ENCODE measurements at regions not wholly inside any gene's neighbourhood (a gene's known extent, or its start where the extent isn't known, plus 50 kb on each side); places are given as distances from the start of the nearest gene placed in this dataset.
A peak's percentile ranks its signal among the peaks of the same experiment; 100 is the strongest.

DNA sequence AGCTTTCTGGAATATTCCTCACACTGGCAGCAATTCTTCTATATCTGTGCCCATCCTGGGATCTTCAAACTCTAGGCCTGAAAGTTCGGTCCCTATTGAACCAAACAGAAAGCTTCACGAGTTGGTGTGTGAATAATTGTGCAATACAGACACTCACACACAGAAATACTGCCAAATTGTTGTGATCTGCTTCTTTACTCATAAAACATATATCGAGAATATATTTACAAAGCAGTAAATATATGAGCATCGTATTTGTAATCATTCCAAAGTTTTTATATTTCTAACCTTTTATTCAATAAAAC lies 56.6 kb upstream of the BEX4 start:
- intact Hi-C loops (cut with DNase I): loop anchor here (5.0 kb wide), 1 partner anchor 206 kb away; no protein-coding TSS in a partner anchor
- DNase-seq: no peak

DNA sequence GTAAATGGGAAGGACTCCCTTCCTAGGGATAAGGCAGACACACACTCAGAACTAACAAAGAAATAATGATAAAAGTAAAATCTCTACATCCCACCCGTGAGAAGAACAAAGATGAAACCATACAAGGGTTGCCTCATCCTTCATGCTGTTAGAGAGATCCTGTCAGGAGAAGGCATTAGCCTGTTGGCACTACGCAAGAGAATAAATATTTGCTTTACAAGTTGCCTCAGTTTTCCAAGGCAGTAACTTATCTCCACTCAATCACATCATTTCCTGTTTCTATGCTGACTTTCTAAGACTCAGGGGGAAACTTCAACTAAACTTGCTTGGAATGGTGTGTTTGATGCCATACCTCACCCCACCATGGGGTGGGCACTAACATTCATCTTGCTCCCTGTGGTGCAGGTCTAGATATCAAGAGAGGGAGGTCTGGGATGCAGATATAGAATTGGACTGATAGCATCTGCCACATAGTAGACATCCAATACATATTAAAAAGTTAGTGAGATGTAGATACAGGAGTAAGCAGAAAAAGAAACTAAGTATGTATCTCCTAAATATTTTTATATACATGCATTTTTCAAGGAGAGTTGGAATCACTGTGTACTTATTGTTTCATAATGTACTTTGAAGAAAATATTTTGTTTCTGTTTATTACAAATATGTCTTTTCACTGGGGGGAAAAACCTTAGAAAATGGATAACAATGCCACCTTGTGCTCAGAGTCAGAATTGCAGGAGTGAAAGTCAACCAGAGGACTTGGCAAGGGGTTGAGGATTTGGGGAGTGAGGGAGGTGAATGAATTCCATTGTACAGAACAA lies 57.2 kb upstream of the BEX4 start:
- intact Hi-C loops (cut with DNase I): loop anchor here (5.0 kb wide), 1 partner anchor 205 kb away; no protein-coding TSS in a partner anchor
- peak in 2 of 10 donors; percentile 4 to 27 for DNase-seq

DNA sequence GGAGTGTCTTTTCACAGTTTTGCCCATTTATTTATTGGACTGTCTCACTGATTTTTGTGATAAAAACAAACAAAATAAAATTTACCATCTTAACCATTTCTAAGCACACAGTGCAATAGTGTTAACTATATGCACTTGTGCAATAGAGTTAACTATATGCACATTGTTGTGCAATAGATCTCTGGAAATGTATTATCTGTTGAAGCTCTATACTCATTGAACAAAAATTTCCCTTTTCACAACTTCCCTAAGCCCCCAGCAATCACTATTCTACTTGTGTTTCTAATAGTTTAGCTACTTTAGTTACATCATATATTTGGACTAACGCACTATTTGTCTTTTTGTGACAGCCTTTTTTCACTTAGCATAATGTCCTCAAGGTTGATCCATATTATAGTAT lies 59.7 kb upstream of the BEX4 start:
- DNase-seq: no peak
- intact Hi-C loops (cut with DNase I): loop anchor here (5.0 kb wide), 1 partner anchor 203 kb away; no protein-coding TSS in a partner anchor

DNA sequence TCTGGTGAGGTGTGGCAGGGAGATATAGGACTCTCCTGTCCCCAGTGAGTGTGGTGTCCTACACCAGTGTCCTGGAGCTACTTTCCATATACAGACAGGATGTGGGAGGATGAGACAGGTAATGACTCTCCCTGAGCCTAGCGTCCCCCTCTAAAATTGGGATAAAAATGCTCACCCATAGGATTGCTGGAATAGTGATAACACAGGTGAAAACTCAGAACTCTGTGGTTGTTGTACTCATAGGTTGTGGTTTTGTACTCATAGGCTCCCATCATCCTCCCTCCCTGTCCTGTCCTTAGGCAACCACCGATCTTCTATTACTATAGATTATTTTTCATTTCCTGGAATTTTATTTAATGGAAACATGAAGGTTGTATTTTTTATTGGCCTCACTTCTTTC lies 60.7 kb upstream of the NXF3 start:
- intact Hi-C loops (cut with DNase I): no loop called here
- no peak for DNase-seq

DNA sequence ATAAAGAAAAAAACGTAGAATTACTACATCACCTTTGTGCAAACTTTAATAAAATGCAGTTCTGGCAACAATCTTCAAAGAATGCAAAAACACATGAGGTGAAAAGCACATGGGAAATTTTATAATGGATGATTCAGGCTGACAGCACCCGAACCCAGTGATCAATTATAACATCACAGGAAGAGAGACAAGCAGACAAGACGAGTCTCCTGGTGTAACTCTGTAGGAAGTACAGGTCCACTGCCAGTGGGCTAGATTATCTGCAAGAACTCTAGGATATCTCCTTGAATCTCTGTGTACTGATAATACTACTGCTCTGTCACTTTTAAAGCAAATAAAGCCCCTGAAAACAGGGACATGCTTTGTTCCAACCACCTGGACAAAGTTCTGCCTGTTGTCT lies 58.9 kb upstream of the NXF3 start:
- intact Hi-C loops (cut with DNase I): no loop called here
- no peak for DNase-seq

- intact Hi-C loops (cut with DNase I): no loop called here
- DNase-seq: no peak
Observed at GRCh38 chrX:103149652-103150051, 56.7 kb upstream of the NXF3 start.

DNA sequence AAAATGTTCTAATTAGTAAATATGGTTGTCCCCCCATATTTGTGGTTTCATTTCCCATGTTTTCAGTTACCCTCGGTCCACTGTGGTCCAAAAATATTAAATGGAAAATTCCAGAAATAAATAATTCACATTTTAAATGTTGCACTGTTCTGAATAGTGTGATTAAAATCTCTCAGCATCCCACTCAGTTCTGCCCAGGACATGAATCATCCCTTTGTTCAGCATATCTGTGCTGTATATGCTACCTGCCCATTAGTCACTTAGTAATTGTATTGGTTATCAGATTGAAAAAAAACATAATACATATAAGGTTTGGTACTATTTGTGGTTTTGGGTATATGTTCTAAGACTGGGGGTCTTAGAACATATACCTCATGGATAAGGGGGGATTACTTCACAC lies 55.1 kb upstream of the NXF3 start:
- no peak for DNase-seq
- intact Hi-C loops (cut with DNase I): no loop called here
